ENCODE measurements at regions not wholly inside any gene's neighbourhood (a gene's known extent, or its start where the extent isn't known, plus 50 kb on each side); places are given as distances from the start of the nearest gene placed in this dataset.

DNA sequence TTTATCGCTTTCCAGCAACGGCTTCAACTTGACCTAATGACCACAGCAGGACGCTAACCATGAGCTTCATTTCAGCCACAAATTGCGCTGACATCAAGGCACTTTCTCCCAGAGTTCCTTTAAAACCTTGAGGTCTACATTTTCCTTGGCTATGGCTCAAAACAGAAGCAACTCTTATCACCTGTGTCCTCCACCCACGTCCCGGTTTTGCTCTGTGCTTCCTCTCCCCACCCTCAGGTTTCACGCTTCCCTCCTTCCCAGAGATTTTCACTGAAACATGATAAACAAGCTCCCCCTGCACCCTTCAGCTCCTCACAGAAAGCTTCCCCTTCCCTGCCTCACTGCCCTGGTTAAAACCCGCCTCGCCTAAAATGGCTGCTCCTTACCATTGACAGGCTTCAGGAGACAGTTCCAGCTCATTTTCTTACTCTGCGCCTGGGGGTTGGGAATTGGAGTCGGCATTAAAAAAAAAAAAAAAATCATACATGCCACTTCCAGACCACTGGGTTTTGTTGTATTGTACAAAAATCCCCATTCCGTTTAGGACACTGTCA, 229.5 kb downstream of the UBE3D start:
- H3K9me2 ChIP-seq (ENCODE audit: insufficient read depth) = no peaks in the 10 kb centered on the region
- H3K27ac ChIP-seq (ENCODE audit: low read depth, low read length) = no peak overlapping the region
- no peak overlapping the region for H3K9ac ChIP-seq (ENCODE audit: low read length)
- no peaks in the 10 kb centered on the region for H3K9me3 ChIP-seq (ENCODE audit: control insufficient read depth in 1 of 2, insufficient read depth in 1 of 2, low read depth in 1 of 2, low read length in 2 of 2)
- ATAC-seq = no peak
- H4K20me1 ChIP-seq (ENCODE audit: insufficient read depth) = no peaks in the 10 kb centered on the region
- BruUV-seq (replicated peaks) = no TSS peak
- no peak for TF ChIP-seq YY1 (IDR thresholded peaks at IDR 0.05; ENCODE audit: extremely low read depth, insufficient replicate concordance, low read depth, low read length)
- TF ChIP-seq EGR1 (IDR thresholded peaks at IDR 0.05; ENCODE audit: low read depth) = no peak
- no peak for TF ChIP-seq CBX3 (IDR thresholded peaks at IDR 0.05; ENCODE audit: low read depth)
- intact Hi-C loops (cut with micrococcal nuclease) = no loop called here
- no peak overlapping the region for H3K4me3 ChIP-seq (replicated peaks in 1 of 2; ENCODE audit: low read depth in 1 of 2, low read length in 2 of 2)
- no peaks in the 10 kb centered on the region for H3K4me1 ChIP-seq (ENCODE audit: control insufficient read depth in 1 of 2, insufficient read depth in 2 of 2, low read length in 2 of 2)
- no peaks in the 10 kb centered on the region for H3K79me2 ChIP-seq (ENCODE audit: insufficient read depth, low read length)
- ChIA-PET RAD21 (ENCODE audit: low non-redundant PET in 1 of 2, low total read pairs in 2 of 2, uncharacterized antibody in 2 of 2, unreplicated experiment in 2 of 2) (no interaction called here), CTCF (no interaction called here), POLR2A (no interaction called here)
- no peak for DNase-seq (ENCODE audit: low read depth, low spot score)
- no peaks in the 10 kb centered on the region for H3K36me3 ChIP-seq (ENCODE audit: control insufficient read depth in 1 of 2, insufficient read depth in 2 of 2, low read length in 2 of 2)
- H2AFZ ChIP-seq (ENCODE audit: low read depth, low read length, poor library complexity, severe bottlenecking) = no peak overlapping the region
- no peak overlapping the region for H3K4me2 ChIP-seq (ENCODE audit: low read length)
- H3K27me3 ChIP-seq (ENCODE audit: insufficient read depth, low read length) = no peaks in the 10 kb centered on the region

DNA sequence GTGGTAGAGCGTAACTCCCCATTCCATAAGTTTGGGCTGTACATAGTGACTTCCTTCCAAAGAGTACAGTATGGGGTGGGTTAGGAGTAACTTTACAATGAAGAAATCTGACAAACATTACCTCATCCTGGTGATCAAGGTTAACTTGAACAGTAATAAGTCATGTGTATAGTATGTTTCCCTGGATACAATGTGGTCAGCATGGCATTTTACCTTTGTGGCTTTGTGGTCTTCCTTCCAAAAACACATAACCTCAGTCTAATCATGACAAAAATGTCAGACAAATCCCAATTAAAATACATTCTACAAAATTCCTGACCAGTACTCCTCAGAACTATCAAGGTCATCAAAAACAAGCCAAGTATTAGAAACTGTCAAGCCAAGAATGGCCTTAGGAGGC, 225.1 kb downstream of the UBE3D start:
- H3K27ac ChIP-seq (ENCODE audit: low read depth, low read length) = no peak overlapping the region
- no peaks in the 10 kb centered on the region for H4K20me1 ChIP-seq (ENCODE audit: insufficient read depth)
- ChIA-PET RAD21 (ENCODE audit: low non-redundant PET in 1 of 2, low total read pairs in 2 of 2, uncharacterized antibody in 2 of 2, unreplicated experiment in 2 of 2) (no interaction called here), CTCF (no interaction called here), POLR2A (no interaction called here)
- BruUV-seq (replicated peaks) = no TSS peak
- no peaks in the 10 kb centered on the region for H3K27me3 ChIP-seq (ENCODE audit: insufficient read depth, low read length)
- H3K9me3 ChIP-seq (ENCODE audit: control insufficient read depth in 1 of 2, insufficient read depth in 1 of 2, low read depth in 1 of 2, low read length in 2 of 2) = no peaks in the 10 kb centered on the region
- intact Hi-C loops (cut with micrococcal nuclease) = no loop called here
- ATAC-seq (no peak), DNase-seq (ENCODE audit: low read depth, low spot score) (no peak)
- TF ChIP-seq ZNF274 (IDR thresholded peaks at IDR 0.05; ENCODE audit: low read depth, low read length) (no peak), TCF7L2 (IDR thresholded peaks at IDR 0.05; ENCODE audit: borderline replicate concordance, extremely low read depth, insufficient read depth, insufficient read length) (no peak), SRF (IDR thresholded peaks at IDR 0.05; ENCODE audit: low read depth) (no peak), EZH2 (IDR thresholded peaks at IDR 0.05) (no peak), POLR2A (IDR thresholded peaks at IDR 0.05; ENCODE audit: borderline replicate concordance, extremely low read depth, insufficient read depth, insufficient read length) (no peak), EGR1 (IDR thresholded peaks at IDR 0.05; ENCODE audit: low read depth) (no peak), CEBPB (IDR thresholded peaks at IDR 0.05; ENCODE audit: low read depth) (no peak), ZFX (IDR thresholded peaks at IDR 0.05) (no peak), RAD21 (IDR thresholded peaks at IDR 0.05; ENCODE audit: low read depth) (no peak)
- TF ChIP-seq, protein P1, sequence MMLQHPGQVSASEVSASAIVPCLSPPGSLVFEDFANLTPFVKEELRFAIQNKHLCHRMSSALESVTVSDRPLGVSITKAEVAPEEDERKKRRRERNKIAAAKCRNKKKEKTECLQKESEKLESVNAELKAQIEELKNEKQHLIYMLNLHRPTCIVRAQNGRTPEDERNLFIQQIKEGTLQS (IDR thresholded peaks at IDR 0.05) = no peak
- TF ChIP-seq, protein P2, sequence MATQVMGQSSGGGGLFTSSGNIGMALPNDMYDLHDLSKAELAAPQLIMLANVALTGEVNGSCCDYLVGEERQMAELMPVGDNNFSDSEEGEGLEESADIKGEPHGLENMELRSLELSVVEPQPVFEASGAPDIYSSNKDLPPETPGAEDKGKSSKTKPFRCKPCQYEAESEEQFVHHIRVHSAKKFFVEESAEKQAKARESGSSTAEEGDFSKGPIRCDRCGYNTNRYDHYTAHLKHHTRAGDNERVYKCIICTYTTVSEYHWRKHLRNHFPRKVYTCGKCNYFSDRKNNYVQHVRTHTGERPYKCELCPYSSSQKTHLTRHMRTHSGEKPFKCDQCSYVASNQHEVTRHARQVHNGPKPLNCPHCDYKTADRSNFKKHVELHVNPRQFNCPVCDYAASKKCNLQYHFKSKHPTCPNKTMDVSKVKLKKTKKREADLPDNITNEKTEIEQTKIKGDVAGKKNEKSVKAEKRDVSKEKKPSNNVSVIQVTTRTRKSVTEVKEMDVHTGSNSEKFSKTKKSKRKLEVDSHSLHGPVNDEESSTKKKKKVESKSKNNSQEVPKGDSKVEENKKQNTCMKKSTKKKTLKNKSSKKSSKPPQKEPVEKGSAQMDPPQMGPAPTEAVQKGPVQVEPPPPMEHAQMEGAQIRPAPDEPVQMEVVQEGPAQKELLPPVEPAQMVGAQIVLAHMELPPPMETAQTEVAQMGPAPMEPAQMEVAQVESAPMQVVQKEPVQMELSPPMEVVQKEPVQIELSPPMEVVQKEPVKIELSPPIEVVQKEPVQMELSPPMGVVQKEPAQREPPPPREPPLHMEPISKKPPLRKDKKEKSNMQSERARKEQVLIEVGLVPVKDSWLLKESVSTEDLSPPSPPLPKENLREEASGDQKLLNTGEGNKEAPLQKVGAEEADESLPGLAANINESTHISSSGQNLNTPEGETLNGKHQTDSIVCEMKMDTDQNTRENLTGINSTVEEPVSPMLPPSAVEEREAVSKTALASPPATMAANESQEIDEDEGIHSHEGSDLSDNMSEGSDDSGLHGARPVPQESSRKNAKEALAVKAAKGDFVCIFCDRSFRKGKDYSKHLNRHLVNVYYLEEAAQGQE (IDR thresholded peaks at IDR 0.05; ENCODE audit: low read depth) = no peak
- TF ChIP-seq, protein P3, sequence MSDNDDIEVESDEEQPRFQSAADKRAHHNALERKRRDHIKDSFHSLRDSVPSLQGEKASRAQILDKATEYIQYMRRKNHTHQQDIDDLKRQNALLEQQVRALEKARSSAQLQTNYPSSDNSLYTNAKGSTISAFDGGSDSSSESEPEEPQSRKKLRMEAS (IDR thresholded peaks at IDR 0.05) = no peak
- H3K9ac ChIP-seq (ENCODE audit: low read length) = no peak overlapping the region
- H3K79me2 ChIP-seq (ENCODE audit: insufficient read depth, low read length) = no peaks in the 10 kb centered on the region
- no peaks in the 10 kb centered on the region for H3K4me1 ChIP-seq (ENCODE audit: control insufficient read depth in 1 of 2, insufficient read depth in 2 of 2, low read length in 2 of 2)
- H3K9me2 ChIP-seq (ENCODE audit: insufficient read depth) = no peaks in the 10 kb centered on the region
- H3K4me3 ChIP-seq (replicated peaks in 1 of 2; ENCODE audit: low read depth in 1 of 2, low read length in 2 of 2) = no peak overlapping the region
- no peaks in the 10 kb centered on the region for H3K36me3 ChIP-seq (ENCODE audit: control insufficient read depth in 1 of 2, insufficient read depth in 2 of 2, low read length in 2 of 2)
- H2AFZ ChIP-seq (ENCODE audit: low read depth, low read length, poor library complexity, severe bottlenecking) = no peak overlapping the region
- H3K4me2 ChIP-seq (ENCODE audit: low read length) = no peak overlapping the region
